Suprapubic skin (tissue), 3 donors: ENCODE measurements at regions not wholly inside any gene's neighbourhood (a gene's known extent, or its start where the extent isn't known, plus 50 kb on each side); places are given as distances from the start of the nearest gene placed in this dataset.

Experiments used
- EP300 ChIP-seq: sonication (generic); formaldehyde crosslinking; IDR thresholded peaks from one replicate; pipeline ENCODE4 v1.6.1; 2017; ENCODE audit warnings: antibody characterized with exemption
- TF ChIP-seq, protein P1 (sequence below), 2 donors: fragments of 200-600 bp in 1 of 2; fragments of 450-650 bp in 1 of 2; sonication (generic) in 1 of 2; IDR thresholded peaks; one replicate each; pipeline ENCODE4 v1.5.1; 2016 to 2019; ENCODE audit warnings: antibody characterized with exemption in 2 of 2, mild to moderate bottlenecking in 1 of 2, moderate library complexity in 1 of 2

DNA sequence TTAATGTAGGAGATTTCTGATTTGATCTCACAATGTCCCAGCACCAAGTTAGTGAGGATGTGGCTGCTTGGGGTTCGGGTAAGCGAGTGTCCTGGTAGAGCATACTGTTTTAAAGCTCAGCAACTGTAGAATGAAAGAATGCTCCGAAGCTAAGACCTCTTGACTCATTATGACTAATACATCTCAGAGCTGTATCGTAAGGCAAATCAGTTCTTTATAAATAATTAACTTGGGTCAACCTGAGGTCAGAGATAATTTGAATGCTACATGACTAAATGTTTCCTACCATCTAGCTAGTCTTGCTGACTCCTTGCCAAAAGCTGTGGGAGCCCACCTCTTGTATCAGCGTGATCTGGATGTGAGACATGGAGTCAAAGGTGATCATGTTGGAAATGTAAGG is 128.8 kb upstream of the PDE7B start:
- TF ChIP-seq, protein P1, sequence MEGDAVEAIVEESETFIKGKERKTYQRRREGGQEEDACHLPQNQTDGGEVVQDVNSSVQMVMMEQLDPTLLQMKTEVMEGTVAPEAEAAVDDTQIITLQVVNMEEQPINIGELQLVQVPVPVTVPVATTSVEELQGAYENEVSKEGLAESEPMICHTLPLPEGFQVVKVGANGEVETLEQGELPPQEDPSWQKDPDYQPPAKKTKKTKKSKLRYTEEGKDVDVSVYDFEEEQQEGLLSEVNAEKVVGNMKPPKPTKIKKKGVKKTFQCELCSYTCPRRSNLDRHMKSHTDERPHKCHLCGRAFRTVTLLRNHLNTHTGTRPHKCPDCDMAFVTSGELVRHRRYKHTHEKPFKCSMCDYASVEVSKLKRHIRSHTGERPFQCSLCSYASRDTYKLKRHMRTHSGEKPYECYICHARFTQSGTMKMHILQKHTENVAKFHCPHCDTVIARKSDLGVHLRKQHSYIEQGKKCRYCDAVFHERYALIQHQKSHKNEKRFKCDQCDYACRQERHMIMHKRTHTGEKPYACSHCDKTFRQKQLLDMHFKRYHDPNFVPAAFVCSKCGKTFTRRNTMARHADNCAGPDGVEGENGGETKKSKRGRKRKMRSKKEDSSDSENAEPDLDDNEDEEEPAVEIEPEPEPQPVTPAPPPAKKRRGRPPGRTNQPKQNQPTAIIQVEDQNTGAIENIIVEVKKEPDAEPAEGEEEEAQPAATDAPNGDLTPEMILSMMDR (IDR thresholded peaks at IDR 0.05), result no peak
- no peak for TF ChIP-seq EP300
